ENCODE measurements at regions not wholly inside any gene's neighbourhood (a gene's known extent, or its start where the extent isn't known, plus 50 kb on each side); places are given as distances from the start of the nearest gene placed in this dataset.

DNA sequence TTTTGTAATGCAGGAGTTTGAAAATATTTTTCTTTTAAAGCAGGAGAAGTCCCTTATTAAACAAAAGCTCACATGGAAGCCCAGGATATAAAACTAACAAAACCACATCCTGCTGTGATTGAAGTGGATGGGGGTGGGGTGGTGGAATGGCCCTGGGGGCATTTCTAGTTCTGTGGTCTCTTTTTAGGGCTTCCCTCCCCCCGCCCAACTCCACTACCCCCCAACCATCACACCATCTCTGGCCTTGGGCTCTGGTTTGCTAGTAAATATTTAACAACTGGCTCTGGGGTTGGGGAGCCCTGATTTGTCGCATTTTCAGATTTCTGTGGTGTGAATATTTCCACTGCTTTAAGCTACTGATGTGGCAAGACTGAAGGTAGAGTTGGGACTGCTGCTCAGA, 279.6 kb upstream of the PLET1 start:
- TF ChIP-seq, protein P1, sequence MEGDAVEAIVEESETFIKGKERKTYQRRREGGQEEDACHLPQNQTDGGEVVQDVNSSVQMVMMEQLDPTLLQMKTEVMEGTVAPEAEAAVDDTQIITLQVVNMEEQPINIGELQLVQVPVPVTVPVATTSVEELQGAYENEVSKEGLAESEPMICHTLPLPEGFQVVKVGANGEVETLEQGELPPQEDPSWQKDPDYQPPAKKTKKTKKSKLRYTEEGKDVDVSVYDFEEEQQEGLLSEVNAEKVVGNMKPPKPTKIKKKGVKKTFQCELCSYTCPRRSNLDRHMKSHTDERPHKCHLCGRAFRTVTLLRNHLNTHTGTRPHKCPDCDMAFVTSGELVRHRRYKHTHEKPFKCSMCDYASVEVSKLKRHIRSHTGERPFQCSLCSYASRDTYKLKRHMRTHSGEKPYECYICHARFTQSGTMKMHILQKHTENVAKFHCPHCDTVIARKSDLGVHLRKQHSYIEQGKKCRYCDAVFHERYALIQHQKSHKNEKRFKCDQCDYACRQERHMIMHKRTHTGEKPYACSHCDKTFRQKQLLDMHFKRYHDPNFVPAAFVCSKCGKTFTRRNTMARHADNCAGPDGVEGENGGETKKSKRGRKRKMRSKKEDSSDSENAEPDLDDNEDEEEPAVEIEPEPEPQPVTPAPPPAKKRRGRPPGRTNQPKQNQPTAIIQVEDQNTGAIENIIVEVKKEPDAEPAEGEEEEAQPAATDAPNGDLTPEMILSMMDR (IDR thresholded peaks at IDR 0.05) = no peak
- no peak for TF ChIP-seq POLR2A (IDR thresholded peaks at IDR 0.05)
